22Rv1 (cell line): ENCODE measurements at regions not wholly inside any gene's neighbourhood (a gene's known extent, or its start where the extent isn't known, plus 50 kb on each side); places are given as distances from the start of the nearest gene placed in this dataset.

Experiments
- ZFX ChIP-seq: fragments of 450-650 bp; IDR thresholded peaks from 2 replicates; pipeline ENCODE4 v1.6.1; 2017; ENCODE audit warnings: antibody characterized with exemption, borderline replicate concordance
- TF ChIP-seq, protein P1 (sequence below): fragments of 450-650 bp; IDR thresholded peaks from 2 replicates; pipeline ENCODE4 v1.5.1; 2017; ENCODE audit warnings: mild to moderate bottlenecking

DNA sequence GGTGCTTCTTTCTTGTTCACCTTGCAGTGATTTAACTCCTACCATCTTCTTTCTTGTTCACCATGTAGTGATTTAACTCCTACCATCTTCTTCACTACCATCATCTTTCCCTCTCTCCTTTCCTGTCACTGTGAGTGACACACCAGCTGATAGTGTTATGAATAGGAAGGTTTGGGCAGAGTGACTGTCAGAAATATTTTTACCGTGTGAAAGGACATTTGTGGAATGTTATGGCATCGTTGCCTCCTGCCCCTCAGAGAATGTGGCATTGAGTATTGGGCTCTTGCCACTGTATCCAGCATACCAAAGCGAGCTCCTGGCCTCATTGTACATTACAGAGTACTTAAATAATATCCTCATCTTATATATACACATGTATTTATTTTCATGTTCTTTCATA is 90.8 kb upstream of the AMOT start:
- TF ChIP-seq, protein P1, sequence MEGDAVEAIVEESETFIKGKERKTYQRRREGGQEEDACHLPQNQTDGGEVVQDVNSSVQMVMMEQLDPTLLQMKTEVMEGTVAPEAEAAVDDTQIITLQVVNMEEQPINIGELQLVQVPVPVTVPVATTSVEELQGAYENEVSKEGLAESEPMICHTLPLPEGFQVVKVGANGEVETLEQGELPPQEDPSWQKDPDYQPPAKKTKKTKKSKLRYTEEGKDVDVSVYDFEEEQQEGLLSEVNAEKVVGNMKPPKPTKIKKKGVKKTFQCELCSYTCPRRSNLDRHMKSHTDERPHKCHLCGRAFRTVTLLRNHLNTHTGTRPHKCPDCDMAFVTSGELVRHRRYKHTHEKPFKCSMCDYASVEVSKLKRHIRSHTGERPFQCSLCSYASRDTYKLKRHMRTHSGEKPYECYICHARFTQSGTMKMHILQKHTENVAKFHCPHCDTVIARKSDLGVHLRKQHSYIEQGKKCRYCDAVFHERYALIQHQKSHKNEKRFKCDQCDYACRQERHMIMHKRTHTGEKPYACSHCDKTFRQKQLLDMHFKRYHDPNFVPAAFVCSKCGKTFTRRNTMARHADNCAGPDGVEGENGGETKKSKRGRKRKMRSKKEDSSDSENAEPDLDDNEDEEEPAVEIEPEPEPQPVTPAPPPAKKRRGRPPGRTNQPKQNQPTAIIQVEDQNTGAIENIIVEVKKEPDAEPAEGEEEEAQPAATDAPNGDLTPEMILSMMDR: no peak
- no peak for TF ChIP-seq ZFX
